HG03159 (cell line): ENCODE measurements at regions not wholly inside any gene's neighbourhood (a gene's known extent, or its start where the extent isn't known, plus 50 kb on each side); places are given as distances from the start of the nearest gene placed in this dataset.
"Not testable (repeated sequence)": the region's sequence is repeated elsewhere in the genome, so short reads cannot be mapped to it uniquely, and the experiment has no call there.

Experiments used
- ATAC-seq: cut with Tn5 transposase; IDR thresholded peaks from one replicate; pipeline ENCODE4 v1.9.1; 2021; ENCODE audit warnings: mild to moderate bottlenecking, moderate library complexity; ENCODE audit not compliant: unreplicated experiment

DNA sequence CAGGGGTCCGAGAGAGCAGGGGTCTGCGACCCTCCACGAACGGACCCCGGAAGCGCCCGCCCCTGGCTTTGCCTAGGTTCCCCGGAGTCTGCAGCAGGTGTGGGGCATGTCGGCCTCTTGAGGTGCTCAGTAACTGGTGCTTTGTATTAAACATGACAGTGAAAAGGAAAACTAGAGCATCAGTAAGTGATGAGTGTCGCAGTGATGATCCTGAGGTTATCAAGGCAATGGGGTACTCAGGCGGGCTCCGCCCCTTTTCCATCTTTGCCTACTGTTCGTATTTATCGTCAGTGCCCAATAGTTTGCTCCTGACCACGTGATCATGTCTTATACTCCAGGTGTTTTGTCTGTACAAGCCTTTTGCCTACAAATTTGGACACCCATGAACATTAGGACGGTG, 262.4 kb downstream of the ZNF37A start:
- ATAC-seq = peak; percentile 51

DNA sequence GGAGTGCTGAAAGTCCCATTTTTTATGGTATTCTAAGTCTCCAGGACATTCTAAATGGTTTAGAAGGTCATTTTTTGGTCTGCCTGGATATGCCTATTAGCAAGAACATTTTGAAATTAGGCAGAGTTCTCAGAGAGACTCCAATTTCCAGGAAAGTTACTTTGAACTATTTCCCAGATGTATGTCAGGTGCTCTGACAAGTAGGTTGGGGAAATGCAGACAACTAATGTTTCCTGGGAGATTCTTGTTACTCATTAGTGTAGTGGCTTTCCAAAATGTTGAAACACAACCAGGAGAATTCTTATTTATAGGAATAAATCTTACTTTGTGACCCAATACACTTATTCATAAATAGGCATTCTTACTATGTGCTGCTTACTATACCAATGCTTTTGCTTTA, 268.4 kb downstream of the ZNF37A start:
- not testable (repeated sequence) for ATAC-seq

DNA sequence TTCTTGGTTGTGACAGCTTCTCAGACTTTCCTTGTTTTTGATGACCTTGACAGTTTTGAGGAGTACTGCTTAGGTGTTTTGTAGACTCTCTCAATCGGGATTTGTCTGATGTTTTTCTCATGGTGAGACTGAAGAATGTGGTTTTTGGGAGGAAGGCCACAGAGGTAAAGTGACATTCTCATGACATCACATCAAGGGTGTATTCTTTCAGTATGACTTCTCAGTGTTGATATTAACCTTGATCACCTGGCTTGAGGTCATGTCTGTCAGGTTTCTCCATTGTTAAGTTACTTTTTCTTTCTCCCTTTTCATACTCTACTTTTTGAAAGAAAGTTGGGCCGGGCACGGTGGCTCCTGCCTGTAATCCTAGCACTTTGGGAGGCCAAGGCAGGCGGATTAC, 269.9 kb downstream of the ZNF37A start:
- not testable (repeated sequence) for ATAC-seq

DNA sequence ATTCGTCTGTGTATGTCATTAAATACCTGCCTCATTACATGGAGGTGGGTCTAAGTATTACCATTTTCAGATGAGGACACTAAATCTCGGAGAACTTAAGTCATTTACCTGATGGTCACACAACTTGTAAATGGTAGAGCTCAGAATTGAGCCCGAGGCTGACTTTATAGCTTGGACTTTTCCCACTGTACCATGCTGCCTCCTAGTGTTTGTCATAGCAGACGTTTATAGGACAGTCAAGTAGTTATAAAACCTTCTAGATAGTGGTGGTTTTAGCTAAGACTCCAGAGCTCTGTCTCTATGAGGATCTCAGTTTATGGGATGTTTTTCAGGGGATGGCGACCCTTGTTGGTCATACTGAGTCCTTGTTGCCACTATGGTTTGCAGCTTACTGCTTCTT, 271.8 kb downstream of the ZNF37A start:
- peak; percentile 66 for ATAC-seq

DNA sequence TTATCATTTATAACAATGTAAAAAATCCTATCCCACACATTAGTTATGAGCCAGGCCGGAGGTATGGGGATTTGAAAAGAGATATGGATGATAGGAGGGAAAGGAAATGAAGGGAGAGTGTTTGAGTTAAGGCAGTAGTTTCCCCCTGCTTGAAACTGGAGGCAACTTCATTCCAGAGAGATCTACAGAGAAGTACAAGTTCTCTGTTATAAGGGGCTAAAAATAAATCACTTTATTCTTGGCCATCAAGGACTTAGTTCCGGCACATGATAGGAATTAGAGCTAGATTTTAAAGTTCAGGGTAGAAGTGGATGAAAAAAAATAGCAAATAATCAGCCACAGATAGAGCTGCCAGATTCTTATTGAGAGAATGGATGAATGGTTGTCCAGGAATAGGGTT, 289.7 kb downstream of the ZNF37A start:
- not testable (repeated sequence) for ATAC-seq

DNA sequence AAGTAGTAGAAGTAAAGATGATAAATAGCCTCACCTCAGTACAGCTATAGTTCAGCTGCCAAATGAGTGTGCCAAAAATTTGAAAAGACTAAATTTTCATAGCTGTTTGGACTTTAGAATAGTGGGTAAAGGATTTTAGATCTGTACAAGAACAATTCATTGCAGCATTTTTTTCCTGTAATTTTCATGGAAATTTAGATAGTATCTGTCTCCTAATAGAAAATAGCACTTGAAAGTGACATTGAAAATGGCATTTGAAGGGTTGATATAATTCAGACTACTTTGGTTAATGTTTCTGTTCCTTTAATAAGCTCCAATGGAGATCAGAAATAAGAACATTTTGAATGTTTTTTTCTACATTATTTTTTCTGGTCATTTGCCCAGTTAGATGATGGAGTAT, 292.7 kb downstream of the ZNF37A start:
- ATAC-seq = not testable (repeated sequence)

DNA sequence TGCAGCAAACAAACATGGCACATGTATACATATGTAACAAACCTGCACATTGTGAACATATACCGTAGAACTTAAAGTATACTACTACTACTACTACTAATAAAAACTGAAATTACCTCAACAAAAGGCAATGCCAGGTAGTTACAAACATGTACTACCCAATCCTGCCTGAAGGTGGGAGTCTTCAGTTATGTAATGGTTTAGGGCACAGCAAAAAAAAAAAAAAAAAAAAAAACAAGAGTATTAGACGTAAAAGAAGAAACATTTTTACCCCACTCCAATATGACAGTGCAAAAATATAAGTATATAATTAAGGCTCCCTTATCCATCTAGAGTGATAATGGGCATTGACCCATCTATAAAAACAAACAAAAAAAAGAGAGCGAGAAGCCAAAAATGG, 296.6 kb downstream of the ZNF37A start:
- not testable (repeated sequence) for ATAC-seq

DNA sequence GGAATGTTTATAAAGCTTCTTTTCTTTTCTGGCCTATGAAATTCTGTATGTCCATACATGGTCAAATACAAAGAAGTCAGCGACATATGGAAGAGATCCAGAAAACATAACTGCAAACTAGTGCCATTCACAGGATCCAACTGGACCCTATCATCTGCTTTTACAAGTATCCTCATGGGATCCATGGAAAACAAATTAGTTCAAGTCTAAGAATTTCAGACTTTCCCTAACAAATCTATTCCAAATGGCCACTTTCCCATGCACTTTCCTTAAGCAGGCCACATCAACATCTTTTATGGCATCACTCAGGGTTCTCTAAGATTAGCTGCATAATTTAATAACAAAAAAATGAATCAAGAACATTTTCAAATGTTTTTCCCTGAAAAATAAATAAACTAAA, 301.3 kb downstream of the ZNF37A start:
- ATAC-seq = not testable (repeated sequence)

DNA sequence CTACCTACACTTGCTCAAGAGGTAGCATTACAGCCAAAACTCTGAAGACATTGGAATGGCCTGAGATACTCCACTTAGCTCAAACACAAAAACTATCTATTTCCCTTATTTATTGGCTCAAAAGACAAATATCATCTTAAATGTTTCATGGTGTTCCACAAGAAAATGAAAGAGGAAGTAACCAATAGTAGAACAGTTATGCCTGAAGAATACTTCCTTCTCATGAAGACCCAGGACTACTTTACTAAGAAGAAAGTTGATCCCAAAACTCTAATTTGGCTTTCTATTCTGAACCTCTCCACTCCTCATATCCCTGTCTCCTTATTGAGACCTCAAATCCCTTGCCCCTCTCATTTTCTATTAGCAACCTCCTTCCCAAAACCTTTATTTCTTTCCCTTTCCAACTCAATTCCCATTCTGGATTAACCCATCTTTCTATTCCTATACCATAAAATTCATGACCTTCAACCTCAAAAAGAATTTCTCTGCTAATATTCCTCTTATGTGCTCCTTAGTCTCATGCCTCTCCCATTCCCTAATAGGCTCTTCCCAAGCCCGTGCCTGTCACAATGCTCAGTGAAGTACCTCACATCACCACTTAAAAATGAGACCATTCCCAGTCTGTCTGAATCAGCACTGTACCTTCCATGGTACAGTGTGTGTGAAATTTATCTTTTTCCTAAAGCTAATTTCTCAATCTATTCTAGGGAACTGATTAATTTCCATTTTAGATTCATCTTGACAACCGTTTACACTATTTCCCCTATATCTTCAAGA, 302.2 kb downstream of the ZNF37A start:
- ATAC-seq = not testable (repeated sequence)

DNA sequence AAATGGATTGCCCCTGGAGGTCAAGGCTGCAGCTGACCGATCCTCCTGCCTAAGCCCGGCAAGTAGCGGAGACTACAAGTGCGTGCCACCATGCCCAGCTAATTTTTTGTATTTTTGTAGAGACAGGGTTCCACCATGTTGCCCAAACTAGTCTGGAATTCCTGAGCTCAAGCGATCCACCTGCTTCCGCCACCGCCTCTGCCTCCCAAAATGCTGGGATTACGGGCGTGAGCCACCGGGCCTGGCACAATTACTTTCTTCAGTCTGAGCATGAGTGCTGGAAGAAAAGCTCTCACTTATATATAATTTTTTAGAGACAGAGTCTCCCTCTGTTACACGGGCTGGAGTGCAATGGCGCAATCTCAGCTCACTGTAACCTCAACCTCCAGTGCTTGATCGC, 307.4 kb downstream of the ZNF37A start:
- not testable (repeated sequence) for ATAC-seq

DNA sequence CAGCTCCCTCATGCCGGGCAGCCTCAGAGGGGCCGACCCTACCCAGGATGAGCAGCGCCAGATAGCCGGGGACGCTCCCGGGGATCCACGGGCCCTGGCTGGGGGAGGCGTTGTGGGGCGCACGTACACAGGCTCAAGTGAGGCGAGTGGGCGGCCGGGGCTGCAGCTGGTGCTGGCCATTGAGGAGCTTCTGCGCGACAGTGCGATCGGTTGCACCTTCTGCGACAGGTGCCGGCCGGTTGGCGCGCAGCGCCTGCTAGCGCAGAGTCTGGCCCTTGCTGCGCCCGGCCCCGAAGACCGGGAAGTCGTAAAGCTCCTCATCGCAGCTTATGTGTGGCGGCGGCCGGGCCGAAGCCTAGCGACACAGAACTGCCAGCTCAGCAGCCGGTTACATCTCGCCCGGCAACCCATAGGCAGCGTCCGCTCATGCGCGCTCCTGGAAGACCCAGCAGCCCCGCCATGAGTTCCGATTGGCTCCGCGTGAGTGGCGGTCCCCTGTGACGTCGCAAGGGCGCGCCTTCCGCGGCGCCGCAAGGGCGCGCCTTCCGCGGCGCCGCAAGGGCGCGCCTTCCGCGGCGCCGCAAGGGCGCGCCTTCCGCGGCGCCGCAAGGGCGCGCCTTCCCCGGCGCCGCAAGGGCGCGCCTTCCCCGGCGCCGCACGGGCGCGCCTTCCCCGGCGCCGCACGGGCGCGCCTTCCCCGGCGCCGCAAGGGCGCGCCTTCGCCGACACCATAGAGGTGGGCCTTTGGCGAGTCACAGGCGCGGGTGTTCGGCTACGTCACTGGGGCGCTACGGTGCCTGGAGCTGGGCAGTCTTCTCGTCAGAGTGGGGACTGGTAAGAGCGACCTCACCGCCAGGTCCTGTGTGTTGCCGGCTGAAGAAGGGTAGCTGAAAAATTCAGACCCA, 308.6 kb downstream of the ZNF37A start:
- peak; percentile 98 for ATAC-seq

DNA sequence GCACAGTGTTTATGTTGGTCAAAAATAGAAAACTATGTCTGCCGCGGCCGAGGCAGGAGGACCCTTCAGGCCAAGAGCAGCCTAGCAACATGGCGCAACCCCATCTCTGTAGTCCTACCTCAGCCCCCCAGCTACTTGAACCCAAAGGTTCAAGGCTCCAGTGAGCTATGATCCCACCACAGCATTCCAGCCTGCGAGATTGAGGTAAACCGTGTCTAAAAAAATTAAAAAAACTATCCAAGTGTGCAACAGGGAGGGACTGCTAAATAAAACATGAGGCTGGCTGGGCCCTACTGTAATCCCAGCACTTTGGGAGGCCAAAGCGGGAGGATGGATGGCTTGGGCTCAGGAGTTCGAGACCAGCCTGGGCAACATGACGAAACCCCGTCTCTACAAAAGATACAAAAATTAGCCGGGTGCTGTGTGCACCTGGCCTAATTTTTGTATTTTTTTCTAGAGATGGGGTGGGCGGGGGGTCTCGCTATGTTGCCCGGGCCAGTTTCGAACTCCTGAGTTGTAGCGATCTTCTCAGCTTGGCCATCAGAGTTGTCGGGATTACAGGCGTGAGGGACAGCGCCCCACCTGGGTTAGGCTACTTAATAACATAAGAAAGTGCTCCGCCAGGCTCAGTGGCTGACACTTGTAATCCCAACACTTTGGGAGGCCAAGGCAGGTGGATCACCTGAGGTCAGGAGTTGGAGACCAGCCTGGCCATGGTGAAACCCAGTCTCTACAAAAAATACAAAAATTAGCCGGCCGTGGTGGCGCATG, 309.4 kb downstream of the ZNF37A start:
- ATAC-seq = not testable (repeated sequence)

DNA sequence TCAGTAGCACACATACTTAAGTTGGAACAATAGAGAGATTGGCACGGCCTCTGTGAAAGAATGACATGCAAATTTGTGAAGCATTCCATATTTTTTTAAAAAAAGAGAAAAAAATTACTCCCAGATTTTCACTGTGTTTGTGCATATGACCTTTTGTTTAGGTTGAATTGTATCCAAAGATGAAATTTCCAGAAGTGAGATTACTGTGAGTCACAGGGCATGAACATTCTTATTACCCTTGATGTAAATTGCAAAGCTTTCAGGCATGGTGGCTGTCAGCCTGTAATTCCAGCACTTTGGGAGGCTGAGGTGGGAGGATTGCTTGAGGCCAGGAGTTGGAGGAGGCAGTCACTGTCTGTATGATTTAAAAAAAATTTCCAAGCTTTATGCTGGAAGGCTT, 329.5 kb downstream of the ZNF37A start:
- not testable (repeated sequence) for ATAC-seq

DNA sequence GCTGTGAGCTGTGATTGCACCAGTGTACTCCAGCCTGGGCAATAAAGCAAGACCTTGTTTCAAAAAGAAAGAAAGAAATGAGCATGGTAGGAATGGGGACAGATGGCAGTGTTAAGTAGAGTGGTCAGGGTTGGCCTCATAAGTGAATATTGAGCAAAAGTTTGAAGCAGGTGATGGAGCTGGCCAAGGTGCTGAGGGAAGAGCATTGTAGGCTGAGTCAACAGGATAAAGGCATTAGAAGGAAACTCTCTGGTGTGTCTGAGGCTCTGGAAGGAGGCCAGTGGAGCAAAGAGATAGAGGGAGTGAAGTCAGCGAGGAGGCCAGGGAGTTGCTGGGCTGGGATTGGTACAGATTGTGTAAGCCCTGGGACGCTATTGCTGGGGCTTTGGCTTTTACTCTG, 336.1 kb downstream of the ZNF37A start:
- ATAC-seq = not testable (repeated sequence)

DNA sequence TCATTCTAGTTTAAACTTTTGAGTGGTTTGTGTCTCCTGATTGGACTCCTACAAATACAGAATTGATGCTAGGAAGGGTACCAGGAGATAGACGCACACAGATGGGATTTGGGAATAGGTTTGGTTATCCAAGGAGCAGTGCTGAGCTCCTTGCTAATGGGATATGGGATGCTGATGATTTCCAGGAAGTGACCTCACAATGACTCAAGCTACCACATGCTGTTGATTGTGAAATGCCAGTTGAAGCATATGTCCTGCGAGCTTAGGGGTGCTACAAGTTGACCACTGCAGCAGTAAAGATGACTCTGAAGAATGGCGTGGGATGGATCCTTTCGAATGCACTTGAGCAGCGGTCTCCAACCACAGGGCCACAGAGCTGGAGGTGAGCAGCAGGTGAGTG, 343.2 kb downstream of the ZNF37A start:
- ATAC-seq = not testable (repeated sequence)

DNA sequence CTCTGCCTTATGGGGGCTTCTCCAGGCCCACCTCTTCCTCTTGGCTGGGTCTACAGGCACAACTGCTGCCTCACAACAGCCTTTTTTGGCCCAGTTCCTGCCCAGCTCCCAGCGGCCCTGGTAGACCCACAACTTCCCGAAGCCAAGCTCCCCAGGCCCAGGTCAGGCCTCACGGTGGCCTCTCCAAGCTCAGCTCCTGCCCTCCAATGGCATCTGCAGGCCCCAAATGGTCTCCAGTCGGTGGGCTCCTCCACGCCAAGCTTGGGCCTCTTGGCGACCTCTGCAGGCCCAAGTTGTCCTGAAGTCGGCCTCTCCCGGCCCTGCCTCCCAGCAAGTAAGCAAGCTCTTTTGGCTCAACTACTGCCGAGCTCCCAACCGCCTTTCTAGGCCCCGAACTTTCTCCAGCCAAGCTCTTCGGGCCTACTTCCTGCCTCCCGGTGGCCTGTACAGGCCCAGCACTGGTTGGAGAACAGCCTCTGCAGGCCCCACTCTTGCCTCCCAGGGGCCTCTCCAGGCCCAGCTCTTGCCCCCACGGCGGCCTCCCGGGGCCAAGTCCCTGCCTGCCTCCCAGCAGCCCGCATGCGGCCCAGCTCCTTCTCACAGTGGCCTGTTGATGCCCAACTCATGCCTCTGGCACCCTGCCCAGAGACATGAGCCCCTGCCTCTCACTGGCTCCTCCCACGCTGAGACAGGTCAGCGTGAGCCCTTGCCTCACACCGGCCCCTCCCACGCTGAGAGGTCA, 354.6 kb downstream of the ZNF37A start:
- not testable (repeated sequence) for ATAC-seq

DNA sequence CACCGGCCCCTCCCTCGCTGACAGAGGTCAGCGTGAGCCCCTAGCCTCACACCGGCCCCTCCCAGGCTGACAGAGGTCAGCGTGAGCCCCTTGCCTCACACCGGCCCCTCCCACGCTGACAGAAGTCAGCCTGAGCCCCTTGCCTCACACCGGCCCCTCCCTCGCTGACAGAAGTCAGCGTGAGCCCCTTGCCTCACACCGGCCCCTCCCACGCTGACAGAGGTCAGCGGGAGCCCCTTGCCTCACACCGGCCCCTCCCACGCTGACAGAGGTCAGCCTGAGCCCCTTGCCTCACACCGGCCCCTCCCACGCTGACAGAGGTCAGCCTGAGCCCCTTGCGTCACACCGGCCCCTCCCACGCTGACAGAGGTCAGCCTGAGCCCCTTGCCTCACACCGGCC, 355.5 kb downstream of the ZNF37A start:
- ATAC-seq = not testable (repeated sequence)

DNA sequence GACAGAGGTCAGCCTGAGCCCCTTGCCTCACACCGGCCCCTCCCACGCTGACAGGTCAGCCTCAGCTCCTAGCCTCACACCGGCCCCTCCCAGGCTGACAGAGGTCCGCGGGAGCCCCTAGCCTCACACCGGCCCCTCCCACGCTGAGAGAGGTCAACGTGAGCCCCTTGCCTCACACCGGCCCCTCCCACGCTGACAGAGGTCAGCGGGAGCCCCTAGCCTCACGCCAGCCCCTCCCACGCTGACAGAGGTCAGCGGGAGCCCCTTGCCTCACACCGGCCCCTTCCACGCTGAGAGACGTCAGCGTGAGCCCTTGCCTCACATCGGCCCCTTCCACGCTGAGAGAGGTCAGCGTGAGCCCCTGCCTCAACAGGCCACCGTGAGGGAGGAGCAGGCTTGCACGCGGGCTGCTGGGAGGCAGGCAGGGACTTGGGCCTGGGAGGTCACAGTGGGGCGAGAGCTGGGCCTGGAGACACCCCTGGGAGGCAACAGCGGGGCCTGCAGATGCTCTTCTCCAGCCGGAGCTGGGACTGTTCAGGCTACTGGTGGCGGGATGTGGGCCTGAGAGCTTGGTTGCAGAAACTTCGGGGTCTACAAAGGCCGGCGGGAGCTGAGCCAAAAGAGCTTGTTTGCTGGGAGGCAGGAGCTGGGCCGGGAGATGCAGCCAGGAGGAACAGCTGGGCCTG, 356.4 kb downstream of the ZNF37A start:
- not testable (repeated sequence) for ATAC-seq

DNA sequence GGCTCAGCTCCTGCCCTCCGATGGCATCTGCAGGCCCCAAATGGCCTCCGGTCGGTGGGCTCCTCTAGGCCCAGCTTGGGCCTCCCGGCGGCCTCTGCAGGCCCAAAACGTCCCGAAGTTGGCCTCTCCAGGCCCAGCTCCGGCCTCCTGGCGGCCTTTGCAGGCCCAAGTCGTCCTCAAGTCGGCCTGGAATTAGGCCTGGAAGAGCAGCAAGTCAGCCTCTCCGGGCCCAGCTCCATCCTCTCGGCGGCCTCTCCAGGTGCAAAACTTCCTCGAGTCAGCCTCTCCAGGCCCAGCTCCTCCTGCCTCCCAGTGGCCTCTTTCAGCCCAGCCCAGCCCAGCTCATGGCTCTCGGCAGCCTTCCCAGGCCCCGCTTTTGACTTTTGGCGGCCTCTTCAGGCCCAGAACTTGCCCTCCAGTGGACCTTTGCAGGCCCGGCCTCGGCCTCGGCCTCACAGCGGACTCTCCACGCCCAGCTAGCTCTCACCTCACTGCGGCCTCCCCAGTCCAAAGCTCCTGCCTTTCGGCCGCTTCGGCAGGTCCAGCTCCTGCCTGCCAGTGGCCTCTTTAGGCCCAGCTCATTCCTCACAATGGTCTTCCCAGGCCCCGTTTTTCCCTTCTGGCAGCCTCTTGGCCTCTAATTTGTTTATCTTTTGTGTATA, 357.3 kb downstream of the ZNF37A start:
- ATAC-seq = not testable (repeated sequence)
